GM21529 (cell line): ENCODE measurements at regions not wholly inside any gene's neighbourhood (a gene's known extent, or its start where the extent isn't known, plus 50 kb on each side); places are given as distances from the start of the nearest gene placed in this dataset.

Experiments
- ATAC-seq: cut with Tn5 transposase; IDR thresholded peaks from one replicate; pipeline ENCODE4 v1.9.1; 2021; ENCODE audit not compliant: unreplicated experiment

DNA sequence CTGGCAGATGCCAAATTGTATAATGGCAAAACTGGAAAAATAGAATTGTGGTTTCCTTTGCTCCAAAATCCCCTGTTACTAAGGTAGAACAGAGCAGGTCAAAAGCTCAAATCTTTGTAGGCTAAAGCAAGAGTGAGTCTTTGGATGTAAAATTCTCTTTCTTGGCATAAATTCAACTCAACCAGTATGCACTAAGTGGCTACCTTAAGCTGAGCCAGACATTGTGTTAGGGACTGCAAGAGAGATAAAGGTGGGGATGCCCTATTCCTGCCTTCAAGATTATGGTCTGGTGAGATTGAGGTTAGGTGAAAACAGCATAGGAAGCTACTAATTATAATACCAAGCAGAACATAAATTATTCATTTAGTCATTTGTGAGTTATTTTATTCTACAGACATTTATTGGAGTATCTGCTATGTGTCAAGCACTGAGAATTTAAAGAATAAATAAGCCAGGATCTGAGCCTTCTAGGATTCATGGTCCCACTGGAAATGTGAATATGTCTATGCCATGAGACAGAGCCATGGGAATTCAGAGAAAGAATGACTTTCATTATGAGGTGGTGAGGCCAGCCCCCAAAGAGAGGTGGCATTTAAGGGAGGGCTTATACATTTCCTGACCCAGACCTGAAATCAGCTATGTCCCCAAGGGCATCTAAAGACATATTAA, 198.0 kb upstream of the NCKAP5 start:
- no peak for ATAC-seq

DNA sequence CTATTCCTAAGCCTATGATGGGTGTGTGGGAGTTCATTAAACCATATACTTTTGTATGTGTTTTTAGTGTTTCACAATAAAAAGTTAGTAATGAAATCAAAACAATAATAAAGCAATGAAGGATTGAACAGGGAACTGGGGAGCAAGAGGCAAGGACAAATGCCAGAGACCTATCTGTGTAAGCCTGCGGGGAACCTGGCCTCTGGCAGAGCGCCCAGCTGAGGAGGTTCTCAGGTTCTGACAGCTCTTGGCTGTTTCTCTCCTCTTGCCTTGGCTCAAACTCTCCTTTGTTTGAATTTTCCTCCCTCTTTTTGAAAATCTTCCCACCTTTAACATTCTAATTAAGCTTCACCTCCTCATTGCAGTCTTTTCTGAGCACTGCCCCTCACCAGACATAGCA, 200.0 kb upstream of the NCKAP5 start:
- no peak for ATAC-seq

DNA sequence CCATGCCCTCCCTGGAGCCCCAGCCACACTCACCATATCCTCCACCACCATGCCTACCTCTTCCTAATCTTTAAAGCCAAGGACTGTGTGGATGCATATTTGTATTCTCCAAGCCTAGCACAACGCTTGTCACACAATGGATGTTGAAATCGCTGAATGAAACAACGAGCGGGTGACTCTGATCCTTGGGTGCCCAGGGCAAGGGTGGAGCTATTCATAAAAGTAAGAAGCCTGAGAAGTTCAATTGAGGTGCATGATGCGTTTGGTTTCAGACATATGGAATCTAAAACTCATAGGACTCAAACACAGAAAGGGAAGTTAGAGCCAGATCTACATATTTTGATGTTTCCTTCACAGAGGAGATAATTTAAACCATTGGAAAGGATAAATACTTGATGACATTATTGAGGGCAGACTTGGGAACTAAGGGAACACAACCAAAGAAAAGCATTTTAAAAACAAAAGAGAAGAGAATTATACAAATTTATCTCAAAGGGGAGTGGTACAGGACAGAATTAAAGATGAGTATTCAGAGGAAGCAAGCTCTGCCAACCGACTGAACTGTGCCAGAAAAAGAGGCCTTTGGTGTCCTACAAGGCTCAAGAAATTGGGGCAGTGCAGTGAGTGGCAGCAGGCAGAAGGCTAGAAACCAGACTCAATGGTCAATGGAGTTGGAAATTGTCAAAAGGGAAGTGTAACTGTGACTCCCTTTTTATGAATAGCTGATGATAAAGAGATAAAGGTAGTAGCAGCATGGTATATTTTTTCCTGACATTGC, 200.6 kb upstream of the NCKAP5 start:
- ATAC-seq: no peak

DNA sequence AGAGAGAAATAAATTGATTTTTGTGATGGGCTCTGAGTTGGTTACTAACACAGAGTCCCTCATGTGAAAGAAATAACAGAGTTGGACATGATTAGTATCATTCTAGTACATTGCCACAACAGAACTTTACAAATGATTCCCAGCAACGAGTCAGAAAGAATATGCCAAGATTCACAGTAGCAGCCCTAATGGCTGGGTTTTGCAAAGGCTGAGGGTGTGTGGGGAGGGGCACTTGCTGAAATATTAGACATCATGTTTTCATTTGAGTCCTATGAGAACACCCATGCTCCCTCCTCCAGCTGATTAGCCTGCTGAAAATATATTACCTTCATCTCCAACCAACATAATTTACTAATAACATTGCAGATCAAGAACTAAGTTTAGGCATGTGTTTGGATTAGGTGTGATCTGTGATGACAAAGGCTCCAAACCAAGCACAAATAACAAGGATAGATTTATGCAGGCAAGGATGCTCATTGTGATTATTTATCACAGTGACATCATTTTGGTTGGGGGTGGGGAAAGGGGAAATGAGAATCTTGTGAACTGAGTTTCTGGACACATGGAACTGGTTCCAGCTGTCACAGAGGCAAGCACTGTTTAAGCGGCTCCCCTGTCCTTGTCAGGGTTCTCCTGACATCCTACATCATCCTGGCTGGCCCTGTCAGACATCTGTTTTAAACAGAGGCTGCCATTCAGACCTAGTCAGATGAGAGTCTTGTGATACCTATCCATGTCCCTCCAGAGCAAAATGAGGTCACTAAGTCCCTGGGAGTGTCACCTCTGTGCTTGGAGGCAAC, 205.8 kb upstream of the NCKAP5 start:
- no peak for ATAC-seq

DNA sequence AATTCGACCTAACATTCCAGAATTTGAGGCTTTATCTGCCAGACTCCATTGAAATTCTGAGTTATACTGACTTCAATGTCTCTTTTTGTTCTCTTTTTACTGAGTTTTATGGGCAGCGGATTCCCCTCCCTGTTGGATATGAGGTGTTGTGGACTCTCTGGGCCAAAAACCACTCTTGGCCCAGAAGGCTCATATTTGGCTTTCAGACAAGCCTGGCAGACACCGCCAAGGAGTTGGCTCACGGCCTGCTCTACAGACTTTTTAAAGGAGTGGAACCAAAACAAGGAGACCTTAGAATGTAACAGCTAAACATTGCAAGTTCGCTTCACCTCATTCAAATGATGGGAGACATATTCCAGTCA, 206.4 kb upstream of the NCKAP5 start:
- ATAC-seq: no peak

DNA sequence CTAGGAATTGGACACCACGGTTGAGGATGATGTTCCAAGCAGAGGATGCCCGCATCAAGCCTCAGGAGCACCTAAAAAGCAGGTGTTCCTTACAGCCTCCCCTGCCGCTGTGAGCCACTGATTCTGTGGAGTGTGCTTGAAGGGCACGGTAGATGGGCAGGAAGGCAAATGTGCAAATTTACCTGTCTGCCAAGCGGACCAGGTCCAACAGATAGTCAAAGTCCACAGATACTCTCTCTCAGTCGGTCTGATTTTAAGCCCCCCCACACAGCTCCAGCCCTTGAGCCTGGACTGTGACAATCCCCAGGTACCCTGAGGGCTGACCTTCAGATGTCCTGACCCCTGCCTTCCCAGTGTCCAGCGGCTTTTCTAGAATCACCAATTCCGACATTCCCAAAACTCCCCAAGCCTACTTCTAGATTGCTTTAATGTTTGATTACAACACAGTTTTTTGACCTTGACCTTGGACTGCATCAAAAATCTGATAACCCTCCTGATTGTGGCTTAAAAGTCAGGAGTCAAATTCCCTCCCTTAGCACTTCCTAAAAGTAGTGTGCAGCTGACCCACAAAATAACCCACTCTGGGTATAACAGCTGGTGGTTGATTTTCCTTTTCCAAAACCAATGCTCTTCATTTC, 208.8 kb upstream of the NCKAP5 start:
- no peak for ATAC-seq

DNA sequence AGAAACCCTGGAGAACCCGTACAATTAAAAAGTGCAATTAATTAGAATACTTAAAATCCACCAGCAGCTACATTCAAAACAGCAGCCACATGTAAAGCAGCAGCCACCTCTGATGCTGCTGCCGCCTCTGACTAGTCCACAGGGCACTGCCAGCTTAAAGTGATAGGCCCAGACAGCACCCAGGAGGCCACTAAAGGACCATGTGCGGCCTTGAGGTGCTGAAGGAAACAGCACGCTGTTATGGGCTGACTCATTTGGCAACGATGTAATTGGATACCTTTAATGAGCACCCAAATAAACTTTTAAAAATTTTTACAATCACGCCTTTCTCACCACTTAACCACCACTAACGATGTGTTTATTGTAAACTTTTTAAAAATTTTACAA, 209.3 kb upstream of the NCKAP5 start:
- no peak for ATAC-seq

DNA sequence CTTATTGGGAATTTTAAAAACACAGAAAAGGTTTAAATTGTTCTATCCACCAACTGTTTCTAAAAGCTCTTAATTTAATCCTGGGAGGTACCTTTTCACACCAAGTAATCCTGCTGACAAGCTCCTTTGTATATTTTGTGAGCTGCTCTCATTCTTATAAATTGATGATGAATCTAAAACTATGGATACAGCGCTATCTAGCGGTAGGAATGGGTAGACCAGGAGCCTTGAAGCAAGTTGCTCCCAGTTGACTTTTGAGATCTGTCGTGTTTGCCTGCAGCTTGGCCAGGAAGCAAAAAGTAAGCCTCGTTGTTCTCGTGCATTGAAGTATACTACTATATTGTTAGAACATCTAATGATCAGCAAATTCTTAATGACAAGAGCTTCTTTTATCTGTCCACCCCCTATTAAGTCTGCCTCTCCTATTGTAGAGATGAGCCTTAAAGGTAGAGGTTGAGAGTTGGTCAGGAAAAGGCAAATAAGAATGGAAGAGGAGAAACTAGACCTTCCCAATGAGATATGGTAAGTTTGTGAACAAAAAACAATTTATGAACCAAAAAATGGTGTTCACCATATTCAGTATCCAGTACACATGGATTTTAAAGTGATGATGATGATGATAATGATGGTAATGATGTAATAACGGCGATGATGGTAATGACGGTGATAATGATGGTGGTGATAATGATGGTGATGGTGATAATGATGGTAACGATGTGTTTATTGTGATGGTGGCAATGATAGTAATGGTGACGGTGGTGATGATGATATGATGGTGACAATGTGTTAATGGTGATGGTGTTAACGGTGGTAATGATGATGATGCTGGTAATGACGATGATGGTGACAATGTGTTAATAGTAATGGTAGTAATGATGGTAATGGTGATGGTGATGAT, 212.1 kb upstream of the NCKAP5 start:
- ATAC-seq: no peak

DNA sequence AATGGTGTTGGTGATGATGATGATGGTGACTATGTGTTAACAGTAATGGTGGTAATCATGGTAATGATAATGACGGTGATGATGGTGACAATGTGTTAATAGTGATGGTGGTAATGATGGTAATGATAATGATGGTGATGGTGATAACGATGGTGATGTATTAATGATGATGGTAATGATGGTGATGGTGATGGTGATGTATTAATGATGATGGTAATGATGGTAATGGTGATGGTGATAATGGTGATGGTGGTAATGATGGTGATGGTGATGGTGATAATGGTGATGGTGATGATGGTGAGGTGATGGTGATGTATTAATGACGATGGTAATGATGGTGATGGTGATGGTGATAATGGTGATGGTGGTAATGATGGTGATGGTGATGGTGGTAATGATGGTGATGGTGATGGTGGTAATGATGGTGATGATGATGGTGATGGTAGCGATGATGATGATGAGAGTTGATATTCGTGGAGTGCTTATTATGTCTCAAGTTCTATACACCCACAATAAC, 212.8 kb upstream of the NCKAP5 start:
- ATAC-seq: no peak

DNA sequence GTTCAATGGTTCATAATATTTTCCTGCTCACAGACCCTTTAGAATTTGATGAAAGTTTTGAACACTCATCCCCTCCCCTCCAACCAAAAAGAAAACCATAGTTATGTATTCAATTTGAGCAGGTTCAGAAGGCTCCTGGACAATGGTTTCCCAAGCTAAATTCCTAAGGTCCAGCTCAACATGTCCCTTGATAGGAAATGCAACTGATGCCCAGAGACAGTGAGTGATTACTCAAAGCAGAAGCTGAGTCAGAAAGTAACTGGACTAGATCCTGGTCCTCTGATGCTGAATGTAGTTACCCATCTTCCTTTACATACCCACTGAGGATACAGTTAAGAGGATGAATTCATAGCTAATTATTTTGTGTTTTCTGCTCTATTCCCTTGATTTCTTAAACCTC, 218.9 kb upstream of the NCKAP5 start:
- no peak for ATAC-seq

DNA sequence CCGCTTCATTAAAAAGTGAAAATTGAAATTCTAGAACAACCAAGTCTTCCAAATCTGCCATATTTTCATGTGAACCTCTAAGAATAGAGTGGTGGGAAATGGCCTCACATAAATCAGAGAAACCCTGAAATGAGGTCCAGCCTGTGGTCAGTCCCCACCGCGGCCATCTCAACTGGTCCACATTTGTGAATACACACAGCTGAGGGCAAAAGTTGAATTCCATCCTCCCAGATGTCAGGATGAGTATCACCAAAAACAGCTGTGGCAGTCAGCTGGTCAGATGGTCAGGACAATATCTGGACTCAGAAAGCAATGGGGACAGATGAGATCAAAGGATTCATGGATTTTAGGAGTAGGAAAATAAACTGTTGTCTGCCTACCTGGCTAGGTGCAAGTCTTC, 219.4 kb upstream of the NCKAP5 start:
- no peak for ATAC-seq

DNA sequence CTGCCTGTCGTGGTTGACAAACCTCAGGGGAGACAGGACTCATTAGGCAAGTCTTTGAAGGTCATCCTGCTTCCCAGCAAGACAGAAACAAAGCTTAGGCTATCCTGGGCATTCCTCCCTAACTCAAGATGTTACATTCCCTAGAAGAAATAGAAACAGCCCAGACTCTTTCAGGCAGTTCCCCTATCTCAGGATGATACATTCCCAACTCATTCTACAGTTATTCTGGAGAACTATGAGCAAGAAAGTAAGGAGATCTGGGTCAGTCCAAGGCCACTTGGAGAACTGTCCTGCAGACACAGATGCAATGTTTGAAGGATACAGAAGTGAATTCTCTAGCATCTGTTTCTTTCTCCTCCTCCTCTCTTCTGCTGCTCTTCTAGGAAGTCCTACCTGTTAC, 220.1 kb upstream of the NCKAP5 start:
- ATAC-seq: no peak

DNA sequence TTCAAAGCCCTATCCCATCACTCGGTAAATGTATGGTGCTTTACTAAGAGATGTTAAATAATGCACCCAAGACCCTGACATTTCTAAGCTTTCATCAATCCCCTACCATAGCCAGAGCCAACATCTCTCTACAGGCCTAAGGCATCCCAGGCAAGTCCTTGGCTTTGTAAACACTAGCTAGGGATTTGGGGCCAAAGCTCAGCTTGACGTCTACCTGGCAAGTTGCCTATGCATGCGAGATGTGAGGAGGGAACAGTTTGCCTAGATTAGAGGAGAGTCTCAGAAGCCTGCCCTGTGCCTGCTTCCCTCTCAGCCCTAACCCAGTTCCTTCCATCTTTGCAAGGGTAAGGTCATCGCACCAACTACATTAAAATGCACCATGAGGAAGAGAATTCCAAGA, 221.5 kb upstream of the NCKAP5 start:
- no peak for ATAC-seq

DNA sequence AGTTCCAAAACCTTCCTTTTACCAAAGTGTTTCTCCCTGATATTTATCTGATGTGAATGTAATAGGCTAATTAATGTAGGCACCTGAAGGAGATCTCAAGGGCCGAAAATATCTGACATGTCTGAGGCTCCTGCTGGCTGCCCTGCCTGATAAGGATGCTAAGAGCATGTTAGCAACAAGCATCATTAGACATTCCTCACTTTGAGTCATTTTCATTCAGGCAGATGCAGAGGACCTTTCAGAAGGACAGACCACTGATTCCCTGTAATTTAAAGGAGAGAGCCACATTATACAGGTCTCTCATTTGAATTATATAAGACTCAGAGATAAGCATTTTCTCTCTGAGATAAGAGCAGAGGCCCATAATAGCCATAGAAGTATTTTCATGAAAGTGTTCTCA, 222.4 kb upstream of the NCKAP5 start:
- no peak for ATAC-seq

DNA sequence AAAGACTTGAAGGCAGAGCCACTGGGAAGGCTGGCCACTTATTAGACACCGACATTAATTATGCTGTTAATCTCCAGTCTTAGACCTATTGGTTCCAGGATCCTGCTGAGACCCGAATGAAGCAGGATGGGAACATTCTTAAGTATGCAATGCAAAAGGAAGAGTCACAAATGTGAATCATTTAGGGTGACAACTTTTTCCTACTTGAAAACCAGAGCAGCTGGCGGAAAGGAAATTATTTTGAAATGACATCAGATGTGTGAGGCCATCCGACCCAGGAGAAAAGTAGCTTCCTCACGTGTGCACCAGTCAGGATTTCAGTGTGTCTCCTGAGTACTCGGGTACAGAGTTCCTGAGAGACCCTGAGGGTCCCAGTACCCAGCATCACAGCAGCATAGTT, 222.9 kb upstream of the NCKAP5 start:
- ATAC-seq: no peak

DNA sequence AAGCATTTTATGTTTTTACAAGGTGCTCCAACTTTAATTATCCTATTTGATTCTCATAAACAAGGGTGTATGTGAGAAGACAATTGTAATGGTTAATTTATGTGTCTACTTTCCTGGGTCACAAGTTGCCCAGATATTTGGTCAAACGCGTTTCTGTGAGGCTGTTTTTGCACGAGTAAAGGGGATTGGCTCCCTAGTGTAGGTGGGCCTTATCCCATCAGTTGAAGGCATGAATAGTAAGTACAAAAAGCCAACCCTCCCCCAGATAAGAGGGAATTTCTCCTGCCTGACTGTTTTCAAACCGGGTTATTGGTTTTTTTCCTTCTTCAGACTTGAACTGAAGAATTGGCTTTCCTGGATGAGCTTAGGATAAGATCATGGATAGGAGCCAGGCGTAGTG, 224.0 kb upstream of the NCKAP5 start:
- no peak for ATAC-seq

DNA sequence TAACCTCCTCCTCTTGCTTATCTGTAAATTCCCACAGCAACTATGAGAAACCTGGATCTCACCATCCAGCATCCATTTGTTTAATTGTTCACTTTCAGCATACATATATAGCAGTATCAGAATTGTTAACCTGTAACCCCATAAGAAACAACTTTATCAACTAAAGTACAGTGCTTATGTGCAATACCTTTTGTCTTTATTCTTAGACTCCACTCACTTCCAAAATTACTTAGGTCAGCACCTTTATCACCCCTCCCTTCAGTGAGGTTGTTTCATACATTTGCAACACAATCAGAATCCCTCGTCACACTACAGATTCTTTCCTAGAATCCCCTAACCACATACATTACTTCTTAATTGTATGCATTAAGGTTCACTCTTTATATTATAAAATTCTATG, 225.9 kb upstream of the NCKAP5 start:
- no peak for ATAC-seq

DNA sequence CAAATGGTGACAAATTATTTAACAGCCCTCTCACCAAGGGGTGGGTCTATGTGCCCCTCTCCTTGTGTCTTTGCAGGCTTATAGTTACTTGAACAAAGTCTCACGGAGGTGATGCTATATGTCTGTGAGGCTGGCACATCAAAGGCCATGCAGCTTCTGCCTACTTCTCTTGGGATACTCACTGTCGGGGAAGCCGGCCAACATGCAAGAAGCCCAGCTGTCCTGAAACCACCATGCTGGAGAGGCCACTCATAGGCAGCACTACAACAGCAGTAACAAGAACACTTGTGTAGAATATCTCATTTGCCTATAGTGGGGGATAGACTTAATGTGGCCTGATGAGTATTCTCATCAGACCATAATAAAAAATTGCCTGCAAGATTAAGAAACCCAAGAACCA, 233.7 kb upstream of the NCKAP5 start:
- no peak for ATAC-seq

DNA sequence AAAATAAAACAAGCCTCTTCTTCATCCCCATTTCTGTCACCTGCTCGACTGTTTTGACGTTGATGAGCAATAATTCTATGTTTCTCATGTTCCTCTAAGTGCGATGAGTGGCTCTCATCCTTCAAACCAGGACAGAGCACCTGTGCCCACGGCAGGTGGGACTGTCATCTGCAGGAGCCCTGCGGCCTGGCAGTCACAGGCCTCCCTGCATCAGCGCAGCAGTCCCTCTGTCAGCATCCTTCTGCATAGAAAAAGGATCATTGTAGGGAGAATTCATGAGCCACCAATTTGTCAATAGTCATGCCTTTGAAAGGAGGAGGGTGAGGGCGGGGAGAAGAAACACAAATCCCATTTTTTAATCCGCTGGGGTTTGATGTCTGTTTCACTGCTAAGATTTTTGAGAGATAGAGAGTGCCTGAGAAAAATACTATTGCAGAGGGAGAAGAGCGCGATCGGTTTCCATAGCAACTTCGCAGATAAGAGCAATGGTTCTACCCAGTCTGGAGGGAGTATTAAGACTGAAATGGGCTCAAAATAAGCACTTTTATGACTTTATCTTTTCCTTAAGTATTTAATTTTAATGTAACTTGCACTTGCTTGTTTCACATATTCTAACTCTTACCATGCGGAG, 234.3 kb upstream of the NCKAP5 start:
- ATAC-seq: no peak

DNA sequence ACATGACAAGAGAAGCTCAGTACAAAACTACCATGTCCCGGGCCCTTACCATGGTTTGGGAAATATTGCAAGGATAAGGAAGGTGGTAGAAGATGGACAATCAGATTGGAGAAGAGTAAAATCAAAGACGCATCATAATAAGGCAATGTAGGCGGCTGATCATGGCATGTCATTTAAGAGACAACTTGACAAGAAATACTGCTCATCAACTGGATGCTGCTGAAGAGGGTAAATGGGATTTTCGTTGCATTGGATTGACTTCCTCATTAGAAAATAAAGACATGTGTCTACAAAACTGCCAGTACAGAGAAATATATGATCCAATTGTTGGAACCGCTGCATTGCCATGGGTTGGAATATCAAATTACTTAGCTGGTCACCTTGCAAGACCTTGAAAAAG, 238.3 kb upstream of the NCKAP5 start:
- ATAC-seq: no peak
